ENCODE measurements at regions not wholly inside any gene's neighbourhood (a gene's known extent, or its start where the extent isn't known, plus 50 kb on each side); places are given as distances from the start of the nearest gene placed in this dataset.

DNA sequence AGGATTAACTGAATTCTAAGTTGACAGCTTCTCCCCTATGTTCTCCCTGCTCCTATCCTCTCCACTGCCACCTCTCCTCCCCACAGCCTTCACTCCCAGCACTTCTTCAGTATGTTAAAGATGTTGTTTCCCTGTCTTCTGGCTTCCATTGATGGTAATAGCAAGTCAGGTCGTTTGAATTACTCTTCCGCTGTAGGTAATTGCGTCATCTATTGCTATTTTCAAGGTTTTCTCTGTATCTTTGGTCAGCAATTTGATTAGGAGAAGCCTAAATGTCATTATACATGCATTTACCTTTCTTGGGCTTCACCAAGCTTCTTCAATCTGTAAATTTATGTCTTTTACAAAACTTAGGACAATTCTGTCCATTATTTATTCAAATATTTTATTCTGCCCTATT, 377.3 kb upstream of the KLF12 start (continued):
- TF ChIP-seq, protein P1, sequence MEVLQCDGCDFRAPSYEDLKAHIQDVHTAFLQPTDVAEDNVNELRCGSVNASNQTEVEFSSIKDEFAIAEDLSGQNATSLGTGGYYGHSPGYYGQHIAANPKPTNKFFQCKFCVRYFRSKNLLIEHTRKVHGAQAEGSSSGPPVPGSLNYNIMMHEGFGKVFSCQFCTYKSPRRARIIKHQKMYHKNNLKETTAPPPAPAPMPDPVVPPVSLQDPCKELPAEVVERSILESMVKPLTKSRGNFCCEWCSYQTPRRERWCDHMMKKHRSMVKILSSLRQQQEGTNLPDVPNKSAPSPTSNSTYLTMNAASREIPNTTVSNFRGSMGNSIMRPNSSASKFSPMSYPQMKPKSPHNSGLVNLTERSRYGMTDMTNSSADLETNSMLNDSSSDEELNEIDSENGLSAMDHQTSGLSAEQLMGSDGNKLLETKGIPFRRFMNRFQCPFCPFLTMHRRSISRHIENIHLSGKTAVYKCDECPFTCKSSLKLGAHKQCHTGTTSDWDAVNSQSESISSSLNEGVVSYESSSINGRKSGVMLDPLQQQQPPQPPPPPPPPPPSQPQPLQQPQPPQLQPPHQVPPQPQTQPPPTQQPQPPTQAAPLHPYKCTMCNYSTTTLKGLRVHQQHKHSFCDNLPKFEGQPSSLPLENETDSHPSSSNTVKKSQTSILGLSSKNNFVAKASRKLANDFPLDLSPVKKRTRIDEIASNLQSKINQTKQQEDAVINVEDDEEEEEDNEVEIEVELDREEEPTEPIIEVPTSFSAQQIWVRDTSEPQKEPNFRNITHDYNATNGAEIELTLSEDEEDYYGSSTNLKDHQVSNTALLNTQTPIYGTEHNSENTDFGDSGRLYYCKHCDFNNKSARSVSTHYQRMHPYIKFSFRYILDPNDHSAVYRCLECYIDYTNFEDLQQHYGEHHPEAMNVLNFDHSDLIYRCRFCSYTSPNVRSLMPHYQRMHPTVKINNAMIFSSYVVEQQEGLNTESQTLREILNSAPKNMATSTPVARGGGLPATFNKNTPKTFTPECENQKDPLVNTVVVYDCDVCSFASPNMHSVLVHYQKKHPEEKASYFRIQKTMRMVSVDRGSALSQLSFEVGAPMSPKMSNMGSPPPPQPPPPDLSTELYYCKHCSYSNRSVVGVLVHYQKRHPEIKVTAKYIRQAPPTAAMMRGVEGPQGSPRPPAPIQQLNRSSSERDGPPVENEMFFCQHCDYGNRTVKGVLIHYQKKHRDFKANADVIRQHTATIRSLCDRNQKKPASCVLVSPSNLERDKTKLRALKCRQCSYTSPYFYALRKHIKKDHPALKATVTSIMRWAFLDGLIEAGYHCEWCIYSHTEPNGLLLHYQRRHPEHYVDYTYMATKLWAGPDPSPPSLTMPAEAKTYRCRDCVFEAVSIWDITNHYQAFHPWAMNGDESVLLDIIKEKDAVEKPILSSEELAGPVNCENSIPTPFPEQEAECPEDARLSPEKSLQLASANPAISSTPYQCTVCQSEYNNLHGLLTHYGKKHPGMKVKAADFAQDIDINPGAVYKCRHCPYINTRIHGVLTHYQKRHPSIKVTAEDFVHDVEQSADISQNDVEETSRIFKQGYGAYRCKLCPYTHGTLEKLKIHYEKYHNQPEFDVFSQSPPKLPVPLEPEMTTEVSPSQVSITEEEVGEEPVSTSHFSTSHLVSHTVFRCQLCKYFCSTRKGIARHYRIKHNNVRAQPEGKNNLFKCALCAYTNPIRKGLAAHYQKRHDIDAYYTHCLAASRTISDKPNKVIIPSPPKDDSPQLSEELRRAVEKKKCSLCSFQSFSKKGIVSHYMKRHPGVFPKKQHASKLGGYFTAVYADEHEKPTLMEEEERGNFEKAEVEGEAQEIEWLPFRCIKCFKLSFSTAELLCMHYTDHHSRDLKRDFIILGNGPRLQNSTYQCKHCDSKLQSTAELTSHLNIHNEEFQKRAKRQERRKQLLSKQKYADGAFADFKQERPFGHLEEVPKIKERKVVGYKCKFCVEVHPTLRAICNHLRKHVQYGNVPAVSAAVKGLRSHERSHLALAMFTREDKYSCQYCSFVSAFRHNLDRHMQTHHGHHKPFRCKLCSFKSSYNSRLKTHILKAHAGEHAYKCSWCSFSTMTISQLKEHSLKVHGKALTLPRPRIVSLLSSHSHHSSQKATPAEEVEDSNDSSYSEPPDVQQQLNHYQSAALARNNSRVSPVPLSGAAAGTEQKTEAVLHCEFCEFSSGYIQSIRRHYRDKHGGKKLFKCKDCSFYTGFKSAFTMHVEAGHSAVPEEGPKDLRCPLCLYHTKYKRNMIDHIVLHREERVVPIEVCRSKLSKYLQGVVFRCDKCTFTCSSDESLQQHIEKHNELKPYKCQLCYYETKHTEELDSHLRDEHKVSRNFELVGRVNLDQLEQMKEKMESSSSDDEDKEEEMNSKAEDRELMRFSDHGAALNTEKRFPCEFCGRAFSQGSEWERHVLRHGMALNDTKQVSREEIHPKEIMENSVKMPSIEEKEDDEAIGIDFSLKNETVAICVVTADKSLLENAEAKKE (CRISPR knock-in tag; IDR thresholded peaks at IDR 0.05): no peak
- TF ChIP-seq CREB1 (CRISPR knock-in tag; IDR thresholded peaks at IDR 0.05; ENCODE audit: low read depth) (no peak), EZH2phosphoT487 (IDR thresholded peaks at IDR 0.05; ENCODE audit: unreplicated experiment) (no peak), STAT1 (IDR thresholded peaks at IDR 0.05; ENCODE audit: unreplicated experiment) (no peak), EZH2 (IDR thresholded peaks at IDR 0.05; ENCODE audit: low read depth, unreplicated experiment) (no peak)

DNA sequence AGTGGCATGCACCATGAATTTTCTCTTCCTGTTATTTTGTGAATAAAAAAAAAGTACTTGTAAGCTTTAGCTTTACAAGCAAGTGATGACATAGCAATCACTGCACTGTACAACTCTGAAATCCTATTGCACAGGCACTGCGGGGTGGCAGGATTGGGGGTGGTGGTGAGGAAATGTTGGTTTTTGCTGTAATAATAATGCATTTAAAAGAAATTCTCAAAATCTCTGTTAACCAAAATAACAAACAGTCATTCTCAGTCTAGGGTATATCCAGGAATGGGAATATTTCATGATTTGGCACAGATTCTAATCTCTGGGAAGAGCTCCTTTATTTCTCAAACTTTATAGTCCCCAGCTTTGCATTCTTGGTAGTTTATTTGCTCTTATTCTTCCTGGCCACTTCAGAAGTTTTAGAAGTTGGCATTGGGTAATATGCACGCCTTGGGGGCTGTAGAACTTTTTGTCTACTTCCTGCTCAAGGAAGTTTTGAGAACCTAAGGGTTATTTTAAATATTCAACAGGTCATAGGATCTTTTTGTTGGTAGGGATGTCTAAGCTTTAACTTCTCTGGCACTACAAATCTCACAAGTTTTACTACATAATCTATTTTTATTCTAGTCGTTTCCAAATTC, 353.0 kb upstream of the KLF12 start:
- no peak overlapping the region for H3K4me2 ChIP-seq
- Mint-ChIP-seq H3K27ac (no peak overlapping the region; the same call in 1 of the 2 replicates), H3K4me1 (no peaks in the 10 kb centered on the region), H3K36me3 (ENCODE audit: low read depth) (no peaks in the 10 kb centered on the region), H3K27me3 (ENCODE audit: insufficient read depth, low read depth, poor library complexity) (peaks cover 2% of the 10 kb centered on the region), H3K4me3 (no peak overlapping the region), H3K9me3 (no peaks in the 10 kb centered on the region)
- H3K27ac ChIP-seq (ENCODE audit: low read depth): no peak overlapping the region
- no peaks in the 10 kb centered on the region for H4K20me1 ChIP-seq (replicated peaks; ENCODE audit: insufficient read depth)
- 0 out of 2 replicates have a peak, but pooled peaks cover 3% of the 10 kb centered on the region for H3K9me2 ChIP-seq (ENCODE audit: insufficient read depth)
- no peaks in the 10 kb centered on the region for H3K27me3 ChIP-seq (ENCODE audit: insufficient read depth)
- H3K4me3 ChIP-seq: no peak overlapping the region
- H3F3A ChIP-seq (replicated peaks; ENCODE audit: low read depth): no peaks in the 10 kb centered on the region
- no peaks in the 10 kb centered on the region for H3K36me3 ChIP-seq (ENCODE audit: insufficient read depth)
- DNase-seq (ENCODE audit: low spot score) (no peak), ATAC-seq (no peak)
- no peaks in the 10 kb centered on the region for H3K79me2 ChIP-seq (replicated peaks; ENCODE audit: insufficient read depth)
- H3K4me1 ChIP-seq (ENCODE audit: insufficient read depth): no peaks in the 10 kb centered on the region
- no peak overlapping the region for H2AFZ ChIP-seq
- TF ChIP-seq NANOG (IDR thresholded peaks at IDR 0.05; ENCODE audit: borderline replicate concordance) (no peak), EZH2phosphoT487 (IDR thresholded peaks at IDR 0.05; ENCODE audit: unreplicated experiment) (no peak), CREB1 (CRISPR knock-in tag; IDR thresholded peaks at IDR 0.05; ENCODE audit: low read depth) (no peak), ZNF114 (CRISPR knock-in tag; IDR thresholded peaks at IDR 0.05) (no peak), STAT1 (IDR thresholded peaks at IDR 0.05; ENCODE audit: unreplicated experiment) (no peak), EZH2 (IDR thresholded peaks at IDR 0.05; ENCODE audit: low read depth, unreplicated experiment) (no peak), JUNB (IDR thresholded peaks at IDR 0.05; ENCODE audit: unreplicated experiment) (no peak)
- TF ChIP-seq, protein P2, sequence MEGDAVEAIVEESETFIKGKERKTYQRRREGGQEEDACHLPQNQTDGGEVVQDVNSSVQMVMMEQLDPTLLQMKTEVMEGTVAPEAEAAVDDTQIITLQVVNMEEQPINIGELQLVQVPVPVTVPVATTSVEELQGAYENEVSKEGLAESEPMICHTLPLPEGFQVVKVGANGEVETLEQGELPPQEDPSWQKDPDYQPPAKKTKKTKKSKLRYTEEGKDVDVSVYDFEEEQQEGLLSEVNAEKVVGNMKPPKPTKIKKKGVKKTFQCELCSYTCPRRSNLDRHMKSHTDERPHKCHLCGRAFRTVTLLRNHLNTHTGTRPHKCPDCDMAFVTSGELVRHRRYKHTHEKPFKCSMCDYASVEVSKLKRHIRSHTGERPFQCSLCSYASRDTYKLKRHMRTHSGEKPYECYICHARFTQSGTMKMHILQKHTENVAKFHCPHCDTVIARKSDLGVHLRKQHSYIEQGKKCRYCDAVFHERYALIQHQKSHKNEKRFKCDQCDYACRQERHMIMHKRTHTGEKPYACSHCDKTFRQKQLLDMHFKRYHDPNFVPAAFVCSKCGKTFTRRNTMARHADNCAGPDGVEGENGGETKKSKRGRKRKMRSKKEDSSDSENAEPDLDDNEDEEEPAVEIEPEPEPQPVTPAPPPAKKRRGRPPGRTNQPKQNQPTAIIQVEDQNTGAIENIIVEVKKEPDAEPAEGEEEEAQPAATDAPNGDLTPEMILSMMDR (conservative IDR thresholded peaks at IDR 0.05; ENCODE audit: low read depth in 2 of 2): no peak
